Hepatocyte (in vitro differentiated cells): ENCODE measurements at regions not wholly inside any gene's neighbourhood (a gene's known extent, or its start where the extent isn't known, plus 50 kb on each side); places are given as distances from the start of the nearest gene placed in this dataset.

Experiments used
- CTCF ChIP-seq: fragments of 200-600 bp; sonication (generic); IDR thresholded peaks from 2 replicates; pipeline ENCODE4 v1.5.1; 2016; ENCODE audit warnings: antibody characterized with exemption, mild to moderate bottlenecking; ENCODE audit not compliant: poor library complexity
- EZH2 ChIP-seq: fragments of 200-600 bp; sonication (generic); IDR thresholded peaks from 2 replicates; pipeline ENCODE4 v1.6.1; 2016; ENCODE audit warnings: antibody characterized with exemption, mild to moderate bottlenecking, borderline replicate concordance
- EZH2phosphoT487 ChIP-seq: fragments of 200-600 bp; sonication (generic); IDR thresholded peaks from one replicate; pipeline ENCODE4 v1.6.1; 2018; ENCODE audit warnings: antibody characterized with exemption, mild to moderate bottlenecking, low read depth, moderate library complexity; ENCODE audit not compliant: unreplicated experiment, severe bottlenecking

- TF ChIP-seq EZH2: no peak
- no peak for TF ChIP-seq CTCF
- no peak for TF ChIP-seq EZH2phosphoT487
Measured at GRCh38 chr5:118675247-118675646, 313.1 kb downstream of the DTWD2 start.
